Astrocyte of the cerebellum (primary cell): ENCODE measurements at regions not wholly inside any gene's neighbourhood (a gene's known extent, or its start where the extent isn't known, plus 50 kb on each side); places are given as distances from the start of the nearest gene placed in this dataset.

Experiments used
- DNase-seq: peaks from one replicate; pipeline ENCODE4 v3.0.0-alpha.2; 2011; ENCODE audit warnings: low read depth
- H3K4me3 ChIP-seq: 2 replicates; pipeline ENCODE4 v1.5.1; 2011; ENCODE audit warnings: mild to moderate bottlenecking, low read depth, low read length, moderate library complexity
- CTCF ChIP-seq: IDR thresholded peaks from 2 replicates; pipeline ENCODE4 v1.5.1; 2012; ENCODE audit warnings: low read length, low read depth, moderate library complexity, mild to moderate bottlenecking; ENCODE audit errors: missing control alignments
- in situ Hi-C: cut with HindIII; loops from 2 replicates; pipeline ENCODE4 v1.10.0; 2017; ENCODE audit warnings: low sequenced_read_pairs

GRCh38 chr11:15817001-15817400 is 539.3 kb downstream of the SOX6 start:
- TF ChIP-seq CTCF = no peak
- H3K4me3 ChIP-seq = no peak overlapping the region
- no peak for DNase-seq
- in situ Hi-C loops = no loop called here

GRCh38 chr11:15818132-15818842 is 538.1 kb downstream of the SOX6 start:
- in situ Hi-C loops = no loop called here
- H3K4me3 ChIP-seq = no peak overlapping the region
- DNase-seq = no peak
- no peak for TF ChIP-seq CTCF

GRCh38 chr11:15819679-15820286 is 536.6 kb downstream of the SOX6 start:
- TF ChIP-seq CTCF = peak; percentile 92
- in situ Hi-C loops = no loop called here
- H3K4me3 ChIP-seq = no peak overlapping the region
- no peak for DNase-seq

- in situ Hi-C loops = no loop called here
Observed at GRCh38 chr11:15821451-15821850, 534.9 kb downstream of the SOX6 start.

GRCh38 chr11:15824060-15824459 is 532.3 kb downstream of the SOX6 start:
- H3K4me3 ChIP-seq = no peak overlapping the region
- DNase-seq = no peak
- in situ Hi-C loops = no loop called here
- TF ChIP-seq CTCF = no peak

More at GRCh38 chr11:15821451-15821850, 534.9 kb downstream of the SOX6 start:
- no peak for TF ChIP-seq CTCF
- DNase-seq = no peak
- no peak overlapping the region for H3K4me3 ChIP-seq

GRCh38 chr11:15825976-15826650 is 530.2 kb downstream of the SOX6 start:
- no peak overlapping the region for H3K4me3 ChIP-seq
- TF ChIP-seq CTCF = no peak
- in situ Hi-C loops = no loop called here
- no peak for DNase-seq
